Smooth muscle cell (in vitro differentiated cells): ENCODE measurements at regions not wholly inside any gene's neighbourhood (a gene's known extent, or its start where the extent isn't known, plus 50 kb on each side); places are given as distances from the start of the nearest gene placed in this dataset.

Source experiments
- DNase-seq: peaks from one replicate; lab custom pipeline; 2025; ENCODE audit not compliant: unreplicated experiment; lab: John Stamatoyannopoulos, UW
- H2AFZ ChIP-seq: fragments of 200-600 bp; sonication (generic); 2 replicates; pipeline ENCODE4 v1.6.0; 2016; ENCODE audit warnings: antibody characterized with exemption, low read depth, mild to moderate bottlenecking
- H3F3A ChIP-seq: fragments of 200-600 bp; sonication (generic); 2 replicates; pipeline ENCODE4 v1.6.0; 2017; ENCODE audit warnings: antibody characterized with exemption, low read depth
- H3K27ac ChIP-seq: fragments of 200-600 bp; sonication (generic); 2 replicates; pipeline ENCODE4 v1.5.1; 2016; ENCODE audit warnings: low read depth, mild to moderate bottlenecking
- H3K27me3 ChIP-seq: fragments of 200-600 bp; sonication (generic); 2 replicates; pipeline ENCODE4 v1.6.1; 2016; ENCODE audit warnings: low read depth, mild to moderate bottlenecking
- H3K36me3 ChIP-seq: fragments of 200-600 bp; sonication (generic); 2 replicates; pipeline ENCODE4 v1.5.1; 2016; ENCODE audit warnings: low read depth
- H3K4me1 ChIP-seq: fragments of 200-600 bp; sonication (generic); 2 replicates; pipeline ENCODE4 v1.5.1; 2016; ENCODE audit warnings: low read depth
- H3K4me2 ChIP-seq: fragments of 200-600 bp; sonication (generic); 2 replicates; pipeline ENCODE4 v1.6.0; 2016; ENCODE audit warnings: mild to moderate bottlenecking
- H3K4me3 ChIP-seq: fragments of 200-600 bp; sonication (generic); 2 replicates; pipeline ENCODE4 v1.5.1; 2016; ENCODE audit warnings: mild to moderate bottlenecking
- H3K79me2 ChIP-seq: fragments of 200-600 bp; sonication (generic); 2 replicates; pipeline ENCODE4 v1.6.0; 2016; ENCODE audit warnings: low read depth, mild to moderate bottlenecking
- H3K9ac ChIP-seq: fragments of 200-600 bp; sonication (generic); 2 replicates; pipeline ENCODE4 v1.6.0; 2016; ENCODE audit warnings: low read depth
- H3K9me3 ChIP-seq: fragments of 200-600 bp; sonication (generic); replicated peaks from 2 replicates; pipeline ENCODE4 v1.5.1; 2016; ENCODE audit warnings: low read depth
- H4K20me1 ChIP-seq: fragments of 200-600 bp; sonication (generic); 2 replicates; pipeline ENCODE4 v1.6.0; 2016; ENCODE audit warnings: low read depth
- WGBS: methylation state at CpG from one replicate; pipeline ENCODE4 v1.1.7; 2016; ENCODE audit warnings: low lambda C conversion rate; 5-methylcytosine and 5-hydroxymethylcytosine counted together
- TF ChIP-seq, protein P1 (sequence below): fragments of 200-600 bp; sonication (generic); IDR thresholded peaks from 2 replicates; pipeline ENCODE4 v1.5.1; 2017; ENCODE audit warnings: borderline replicate concordance, mild to moderate bottlenecking, antibody characterized with exemption; ENCODE audit not compliant: insufficient read depth, poor library complexity, severe bottlenecking

DNA sequence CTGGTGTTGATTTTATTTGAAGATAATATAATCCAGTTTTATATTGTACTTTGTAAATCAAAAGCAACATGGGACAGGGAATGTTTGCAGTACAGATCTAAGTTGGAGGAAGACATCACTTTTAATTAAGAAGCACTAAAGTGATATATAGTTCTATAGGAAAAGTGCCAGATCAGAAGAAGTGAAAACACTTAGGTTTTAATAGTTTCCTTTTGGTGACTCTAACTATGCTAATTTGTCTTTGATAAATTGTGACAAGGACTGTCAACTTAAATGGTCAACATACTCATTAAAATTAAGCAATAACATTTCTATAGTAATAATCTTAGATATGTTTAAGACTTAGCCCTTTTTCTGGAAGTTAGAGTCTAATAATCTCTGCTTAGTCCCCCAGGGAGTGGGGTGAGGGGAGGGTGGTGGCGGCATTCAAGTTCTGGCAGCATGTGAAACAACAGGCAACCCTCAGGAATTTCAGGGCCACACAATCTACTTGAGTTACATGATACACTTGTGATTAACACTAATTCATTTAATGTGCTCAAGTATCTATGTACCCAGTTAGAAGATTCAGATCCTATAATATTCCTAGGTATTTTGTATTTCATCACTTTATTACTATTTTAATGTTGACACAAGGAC, 1026.5 kb downstream of the NR2F1-AS1 start:
- no peaks in the 10 kb centered on the region for H4K20me1 ChIP-seq
- H3K79me2 ChIP-seq = no peaks in the 10 kb centered on the region
- no peaks in the 10 kb centered on the region for H3K27me3 ChIP-seq
- peaks cover 7% of the 10 kb centered on the region for H3F3A ChIP-seq
- no peak overlapping the region for H2AFZ ChIP-seq
- TF ChIP-seq, protein P1, sequence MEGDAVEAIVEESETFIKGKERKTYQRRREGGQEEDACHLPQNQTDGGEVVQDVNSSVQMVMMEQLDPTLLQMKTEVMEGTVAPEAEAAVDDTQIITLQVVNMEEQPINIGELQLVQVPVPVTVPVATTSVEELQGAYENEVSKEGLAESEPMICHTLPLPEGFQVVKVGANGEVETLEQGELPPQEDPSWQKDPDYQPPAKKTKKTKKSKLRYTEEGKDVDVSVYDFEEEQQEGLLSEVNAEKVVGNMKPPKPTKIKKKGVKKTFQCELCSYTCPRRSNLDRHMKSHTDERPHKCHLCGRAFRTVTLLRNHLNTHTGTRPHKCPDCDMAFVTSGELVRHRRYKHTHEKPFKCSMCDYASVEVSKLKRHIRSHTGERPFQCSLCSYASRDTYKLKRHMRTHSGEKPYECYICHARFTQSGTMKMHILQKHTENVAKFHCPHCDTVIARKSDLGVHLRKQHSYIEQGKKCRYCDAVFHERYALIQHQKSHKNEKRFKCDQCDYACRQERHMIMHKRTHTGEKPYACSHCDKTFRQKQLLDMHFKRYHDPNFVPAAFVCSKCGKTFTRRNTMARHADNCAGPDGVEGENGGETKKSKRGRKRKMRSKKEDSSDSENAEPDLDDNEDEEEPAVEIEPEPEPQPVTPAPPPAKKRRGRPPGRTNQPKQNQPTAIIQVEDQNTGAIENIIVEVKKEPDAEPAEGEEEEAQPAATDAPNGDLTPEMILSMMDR = no peak
- H3K4me3 ChIP-seq = no peak overlapping the region
- H3K4me2 ChIP-seq = no peak overlapping the region
- peaks cover 40% of the 10 kb centered on the region for H3K4me1 ChIP-seq
- H3K9ac ChIP-seq = no peak overlapping the region
- H3K27ac ChIP-seq = peak overlapping the region; percentile 99
- no peaks in the 10 kb centered on the region for H3K9me3 ChIP-seq
- no peaks in the 10 kb centered on the region for H3K36me3 ChIP-seq
- DNase-seq = no peak
- WGBS = 70% methylated on average over 1 of the region's 1 CpG

DNA sequence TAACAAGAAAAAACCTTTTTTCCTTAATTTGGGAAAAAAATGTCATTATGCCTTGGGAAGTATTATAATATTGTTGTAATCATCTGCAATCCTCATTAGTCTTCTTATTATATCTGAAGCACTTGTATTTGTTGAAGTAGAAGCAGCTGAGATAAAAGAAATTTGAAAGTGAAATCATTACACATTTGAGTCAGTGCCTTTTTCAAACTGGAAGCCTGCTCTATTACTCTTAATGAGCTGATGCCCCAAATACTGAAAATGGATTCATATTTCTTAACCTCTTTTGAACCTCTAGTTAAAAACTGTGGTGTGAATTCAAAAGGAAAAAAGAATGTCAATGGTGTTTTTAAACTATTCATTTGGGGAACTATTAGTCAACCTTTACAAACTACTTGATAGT, 1027.7 kb downstream of the NR2F1-AS1 start:
- DNase-seq = no peak
- H3K9ac ChIP-seq = peak overlapping the region; percentile 94
- no peak overlapping the region for H3K4me3 ChIP-seq

DNA sequence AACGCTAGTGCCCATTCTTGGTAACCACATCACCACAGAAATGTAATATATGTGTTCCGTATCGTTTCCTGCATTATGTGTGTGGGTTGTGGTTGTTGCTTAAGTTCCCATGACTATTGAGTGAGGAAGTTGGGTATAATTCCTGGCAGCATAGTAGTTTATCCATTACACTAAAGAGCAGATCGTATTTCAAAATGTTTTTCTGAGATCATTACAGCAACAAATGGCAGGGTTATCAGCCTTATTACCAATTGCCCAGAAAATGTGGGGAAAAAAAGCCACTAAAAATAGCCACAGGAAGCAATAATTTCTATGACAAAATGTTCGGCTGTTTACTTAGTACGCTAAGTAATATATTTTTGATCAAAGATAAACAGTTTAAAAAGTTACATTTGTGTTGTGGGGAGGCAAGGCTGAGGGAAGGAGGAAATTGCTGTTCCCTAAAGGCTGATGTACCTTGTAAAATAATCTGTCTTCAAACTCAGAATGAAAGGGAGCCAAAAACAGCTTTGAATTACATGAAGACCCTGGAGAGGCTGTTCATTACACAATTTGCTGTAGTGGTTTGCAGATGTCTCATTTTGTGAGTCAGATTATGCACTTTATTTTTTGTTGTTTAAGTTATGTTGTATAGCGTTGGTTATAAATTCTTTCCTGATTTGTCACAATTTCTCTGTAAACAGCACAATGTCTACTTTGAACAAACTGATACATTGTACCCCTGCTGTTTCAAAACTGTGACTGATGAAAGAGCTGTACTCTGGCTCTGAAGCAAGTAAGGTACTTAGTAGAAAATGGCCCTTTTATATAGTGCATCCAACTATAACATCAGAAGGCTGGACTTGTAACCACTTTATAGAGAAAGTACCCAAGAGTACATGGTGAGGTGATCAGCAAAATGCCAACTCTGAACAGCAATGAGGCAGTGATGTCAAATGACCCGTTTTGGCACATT, 1028.5 kb downstream of the NR2F1-AS1 start:
- peaks cover 31% of the 10 kb centered on the region for H3K4me1 ChIP-seq

More for the DNA sequence above, 1027.7 kb downstream of the NR2F1-AS1 start:
- Histone ChIP-seq H3K36me3 (no peaks in the 10 kb centered on the region), H3K9me3 (no peaks in the 10 kb centered on the region), H4K20me1 (no peaks in the 10 kb centered on the region), H3F3A (peaks cover 7% of the 10 kb centered on the region), H2AFZ (peak overlapping the region; percentile 14), H3K4me1 (peaks cover 31% of the 10 kb centered on the region), H3K27me3 (no peaks in the 10 kb centered on the region), H3K79me2 (no peaks in the 10 kb centered on the region), H3K4me2 (peak overlapping the region; percentile 77), H3K27ac (peak overlapping the region; percentile 99)
- TF ChIP-seq, protein P1 = no peak

More for the DNA sequence above, 1028.5 kb downstream of the NR2F1-AS1 start:
- DNase-seq = no peak
- peak overlapping the region; percentile 31 for H3K4me3 ChIP-seq
- TF ChIP-seq, protein P1 = no peak
- no peaks in the 10 kb centered on the region for H3K27me3 ChIP-seq
- no peaks in the 10 kb centered on the region for H3K9me3 ChIP-seq
- no peaks in the 10 kb centered on the region for H4K20me1 ChIP-seq
- no peaks in the 10 kb centered on the region for H3K36me3 ChIP-seq
- H2AFZ ChIP-seq = peak overlapping the region; percentile 14
- H3K79me2 ChIP-seq = no peaks in the 10 kb centered on the region
- H3K4me2 ChIP-seq = peak overlapping the region; percentile 77
- H3K27ac ChIP-seq = peak overlapping the region; percentile 99
- peak overlapping the region; percentile 94 for H3K9ac ChIP-seq
- H3F3A ChIP-seq = peaks cover 7% of the 10 kb centered on the region
- WGBS = 24% methylated on average over 8 of the region's 8 CpGs
